Breast epithelium (tissue), 4 donors: ENCODE measurements at regions not wholly inside any gene's neighbourhood (a gene's known extent, or its start where the extent isn't known, plus 50 kb on each side); places are given as distances from the start of the nearest gene placed in this dataset.

Experiments used
- DNase-seq, 2 donors: peaks; one replicate each; pipeline ENCODE4 v3.0.0-alpha.2; 2019; ENCODE audit warnings: low spot score in 2 of 2
- H3K27ac ChIP-seq, 2 donors: fragments of 200-600 bp; sonication (generic) in 1 of 2; one replicate each; pipeline ENCODE4 v1.5.1; 2016 to 2019; ENCODE audit warnings: mild to moderate bottlenecking in 1 of 2
- H3K27me3 ChIP-seq, 2 donors: fragments of 200-600 bp; sonication (generic) in 1 of 2; one replicate each; pipeline versions ENCODE4 v1.5.1 to v1.6.0; 2017 to 2019; ENCODE audit warnings: control low read depth in 1 of 2, mild to moderate bottlenecking in 1 of 2
- H3K36me3 ChIP-seq: fragments of 200-600 bp; one replicate; pipeline ENCODE4 v1.5.1; 2019
- H3K4me1 ChIP-seq, 2 donors: fragments of 200-600 bp; sonication (generic); one replicate each; pipeline ENCODE4 v1.5.1; 2016 to 2019; ENCODE audit warnings: control low read depth in 1 of 2
- H3K4me3 ChIP-seq, 3 donors: fragments of 200-600 bp; sonication (generic); 1 replicate in 2 of 3; 2 replicates in 1 of 3; pipeline ENCODE4 v1.5.1; 2016 to 2019; ENCODE audit warnings: mild to moderate bottlenecking in 3 of 3, moderate library complexity in 2 of 3
- H3K9me3 ChIP-seq, 2 donors: fragments of 200-600 bp; sonication (generic) in 1 of 2; one replicate each; pipeline ENCODE4 v1.5.1; 2016 to 2019; ENCODE audit warnings: control low read depth in 1 of 2
- CTCF ChIP-seq, 3 donors: fragments of 450-650 bp; IDR thresholded peaks; one replicate each; pipeline ENCODE4 v1.5.1; 2016 to 2017; ENCODE audit warnings: antibody characterized with exemption in 3 of 3, mild to moderate bottlenecking in 3 of 3, moderate library complexity in 3 of 3
- POLR2A ChIP-seq: fragments of 450-650 bp; IDR thresholded peaks from one replicate; pipeline ENCODE4 v1.6.1; 2016; ENCODE audit warnings: antibody characterized with exemption, mild to moderate bottlenecking, moderate library complexity
- POLR2AphosphoS5 ChIP-seq, 3 donors: sonication (generic); formaldehyde crosslinking; IDR thresholded peaks; one replicate each; pipeline ENCODE4 v1.6.1; 2017; ENCODE audit warnings: antibody characterized with exemption in 3 of 3
- intact Hi-C: fragments of 100-400 bp; cut with DNase I; formaldehyde crosslinking; loops from one replicate; pipeline ENCODE4 v1.15.1; 2023; ENCODE audit warnings: low total_unique reads

- TF ChIP-seq CTCF (IDR thresholded peaks at IDR 0.05): no peak
- TF ChIP-seq POLR2AphosphoS5 (IDR thresholded peaks at IDR 0.05): no peak
- no peak for TF ChIP-seq POLR2A
- intact Hi-C loops: no loop called here
- H3K4me3 ChIP-seq: no peak overlapping the region
- no peak overlapping the region for H3K27ac ChIP-seq
- no peaks in the 10 kb centered on the region for H3K4me1 ChIP-seq
- no peaks in the 10 kb centered on the region for H3K9me3 ChIP-seq
- no peak for DNase-seq
- no peaks in the 10 kb centered on the region for H3K27me3 ChIP-seq
- no peaks in the 10 kb centered on the region for H3K36me3 ChIP-seq
Measured at GRCh38 chr3:175895731-175896130, 1036.6 kb downstream of the NAALADL2 start.

DNA sequence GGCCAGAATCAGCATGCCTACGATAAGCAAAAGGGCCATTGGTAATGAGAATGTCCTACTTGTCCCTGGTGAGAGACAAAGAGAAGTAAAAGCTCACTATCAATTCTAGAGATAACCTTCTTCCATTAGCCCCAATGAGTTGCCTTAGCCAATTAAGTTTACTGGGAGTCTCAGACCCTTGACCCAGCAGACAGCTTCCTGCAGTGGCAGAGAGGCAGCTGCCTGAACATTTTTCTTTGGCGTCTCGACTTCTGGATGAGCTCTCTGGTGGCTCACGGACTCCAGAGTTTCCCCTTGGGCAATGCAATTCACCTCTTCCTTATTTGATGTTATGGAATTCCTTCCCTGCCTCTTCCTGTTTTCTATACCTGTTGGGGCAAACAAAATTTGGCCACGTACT is 1034.4 kb downstream of the NAALADL2 start:
- TF ChIP-seq CTCF (IDR thresholded peaks at IDR 0.05) (no peak), POLR2AphosphoS5 (IDR thresholded peaks at IDR 0.05) (no peak), POLR2A (no peak)
- no peaks in the 10 kb centered on the region for H3K27me3 ChIP-seq
- no peaks in the 10 kb centered on the region for H3K4me1 ChIP-seq
- no peak for DNase-seq
- H3K4me3 ChIP-seq: no peak overlapping the region
- intact Hi-C loops: no loop called here
- H3K9me3 ChIP-seq: no peaks in the 10 kb centered on the region
- no peak overlapping the region for H3K27ac ChIP-seq
- no peaks in the 10 kb centered on the region for H3K36me3 ChIP-seq

DNA sequence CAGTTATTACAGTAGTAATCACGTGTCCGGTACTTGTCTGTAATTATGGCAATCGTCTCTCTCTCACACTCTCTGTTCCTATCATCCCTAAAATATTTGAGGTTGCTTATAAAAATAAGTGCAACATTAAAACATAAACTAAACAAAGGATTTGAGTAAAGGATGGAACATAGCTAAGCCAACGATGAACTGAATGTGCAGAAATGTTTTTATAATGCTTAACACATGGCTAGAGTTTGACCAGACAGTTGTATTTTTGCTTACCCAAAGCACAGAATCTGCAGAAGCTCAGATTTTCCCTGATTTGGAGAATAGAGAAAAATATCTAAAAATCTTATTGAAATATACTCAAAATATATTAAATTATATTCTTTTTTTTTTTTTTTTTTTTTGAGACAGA is 1030.9 kb downstream of the NAALADL2 start:
- no peaks in the 10 kb centered on the region for H3K4me1 ChIP-seq
- no peak overlapping the region for H3K4me3 ChIP-seq
- no peaks in the 10 kb centered on the region for H3K9me3 ChIP-seq
- no peaks in the 10 kb centered on the region for H3K27me3 ChIP-seq
- no peak for DNase-seq
- H3K27ac ChIP-seq: no peak overlapping the region
- H3K36me3 ChIP-seq: no peaks in the 10 kb centered on the region
- TF ChIP-seq POLR2A: no peak
- no peak for TF ChIP-seq POLR2AphosphoS5 (IDR thresholded peaks at IDR 0.05)
- no peak for TF ChIP-seq CTCF (IDR thresholded peaks at IDR 0.05)
- intact Hi-C loops: no loop called here

GRCh38 chr3:175885231-175885766 is 1026.2 kb downstream of the NAALADL2 start:
- intact Hi-C loops: no loop called here
- no peak for TF ChIP-seq POLR2A
- TF ChIP-seq CTCF (IDR thresholded peaks at IDR 0.05): no peak
- no peak for TF ChIP-seq POLR2AphosphoS5 (IDR thresholded peaks at IDR 0.05)
- no peaks in the 10 kb centered on the region for H3K4me1 ChIP-seq
- H3K27me3 ChIP-seq: no peaks in the 10 kb centered on the region
- DNase-seq: no peak
- no peak overlapping the region for H3K27ac ChIP-seq
- no peaks in the 10 kb centered on the region for H3K9me3 ChIP-seq
- no peaks in the 10 kb centered on the region for H3K36me3 ChIP-seq
- H3K4me3 ChIP-seq: no peak overlapping the region

DNA sequence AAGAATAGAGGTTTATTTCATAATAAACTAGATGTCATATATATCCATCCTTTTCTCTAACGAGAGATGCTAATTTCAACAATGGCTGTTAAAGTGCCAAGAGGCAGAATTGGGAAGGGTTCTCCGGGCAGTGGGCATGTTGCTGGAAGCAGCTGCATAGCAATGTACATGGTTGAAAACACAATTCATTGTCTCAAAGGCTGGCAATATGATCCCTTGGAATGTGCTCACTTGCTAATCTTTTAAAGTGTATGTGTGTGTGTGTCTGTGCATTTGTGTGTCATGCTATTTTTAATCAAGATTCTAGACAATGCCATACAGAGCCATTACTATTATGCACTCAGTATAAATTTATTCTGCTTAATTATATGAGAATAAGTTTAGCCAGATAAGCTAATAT is 1020.3 kb downstream of the NAALADL2 start:
- Histone ChIP-seq H3K36me3 (no peaks in the 10 kb centered on the region), H3K4me3 (no peak overlapping the region), H3K27me3 (no peaks in the 10 kb centered on the region), H3K4me1 (no peaks in the 10 kb centered on the region), H3K27ac (no peak overlapping the region), H3K9me3 (no peaks in the 10 kb centered on the region)
- TF ChIP-seq POLR2AphosphoS5 (IDR thresholded peaks at IDR 0.05) (no peak), POLR2A (no peak), CTCF (IDR thresholded peaks at IDR 0.05) (no peak)
- no peak for DNase-seq
- intact Hi-C loops: no loop called here
